SK-N-SH (cell line): ENCODE measurements at regions not wholly inside any gene's neighbourhood (a gene's known extent, or its start where the extent isn't known, plus 50 kb on each side); places are given as distances from the start of the nearest gene placed in this dataset.

Source experiments
- CTCF ChIP-seq: fragments of 200-600 bp; sonication (generic); IDR thresholded peaks from 2 replicates; pipeline ENCODE4 v1.6.1; 2017; ENCODE audit warnings: antibody characterized with exemption, mild to moderate bottlenecking, moderate library complexity
- EP300 ChIP-seq, 2 experiments: IDR thresholded peaks; 2 replicates each; pipeline versions ENCODE4 v1.4.0 to v1.6.1; 2012; ENCODE audit warnings: borderline replicate concordance in 1 of 2, low read depth in 1 of 2, low read length in 1 of 2
- FOXM1 ChIP-seq: IDR thresholded peaks from 2 replicates; pipeline ENCODE4 v1.4.0; 2012; ENCODE audit warnings: low read depth, mild to moderate bottlenecking
- JUND ChIP-seq: IDR thresholded peaks from 2 replicates; pipeline ENCODE4 v1.4.0; 2012
- MAX ChIP-seq: IDR thresholded peaks from 2 replicates; pipeline ENCODE4 v1.4.0; 2012; ENCODE audit warnings: low read depth
- POLR2AphosphoS5 ChIP-seq: IDR thresholded peaks from 2 replicates; pipeline ENCODE4 v1.6.1; 2012; ENCODE audit warnings: low read depth, low read length
- RCOR1 ChIP-seq: fragments of 150-350 bp; IDR thresholded peaks from 2 replicates; pipeline ENCODE4 v1.6.1; 2017; ENCODE audit warnings: antibody characterized with exemption, low read length
- REST ChIP-seq: IDR thresholded peaks from 2 replicates; pipeline ENCODE4 v1.6.1; 2012; ENCODE audit warnings: mild to moderate bottlenecking, low read depth, low read length, moderate library complexity
- TEAD4 ChIP-seq: IDR thresholded peaks from 2 replicates; pipeline ENCODE4 v1.4.0; 2012; ENCODE audit warnings: mild to moderate bottlenecking, borderline replicate concordance; ENCODE audit not compliant: insufficient read depth

- TF ChIP-seq RCOR1 = no peak
- TF ChIP-seq CTCF = no peak
- TF ChIP-seq JUND = no peak
- TF ChIP-seq FOXM1 = no peak
- no peak for TF ChIP-seq REST
- no peak for TF ChIP-seq TEAD4
- TF ChIP-seq EP300 (IDR thresholded peaks at IDR 0.05; ENCODE audit: borderline replicate concordance in 1 of 2, low read depth in 1 of 2, low read length in 1 of 2) = no peak
- TF ChIP-seq MAX = no peak
- TF ChIP-seq POLR2AphosphoS5 = no peak
These were observed 259.1 kb downstream of the SS18 start for GRCh38 chr18:25831301-25831701.
